Neural cell (in vitro differentiated cells): ENCODE measurements at regions not wholly inside any gene's neighbourhood (a gene's known extent, or its start where the extent isn't known, plus 50 kb on each side); places are given as distances from the start of the nearest gene placed in this dataset.

Experiments
- EP300 ChIP-seq: fragments of 450-650 bp; conservative IDR thresholded peaks from 2 replicates; pipeline ENCODE4 v1.6.1; 2014; ENCODE audit warnings: antibody characterized with exemption, mild to moderate bottlenecking, moderate library complexity; ENCODE audit not compliant: poor library complexity, severe bottlenecking
- EZH2 ChIP-seq: fragments of 200-600, 300-800 bp; shearing (Covaris generic), sonication (generic); IDR thresholded peaks from 2 replicates; pipeline ENCODE4 v1.6.1; 2014; ENCODE audit warnings: antibody characterized with exemption, low read length, borderline replicate concordance, mild to moderate bottlenecking; ENCODE audit not compliant: insufficient read depth, poor library complexity, severe bottlenecking
- SMC3 ChIP-seq: fragments of 450-650 bp; conservative IDR thresholded peaks from 2 replicates; pipeline ENCODE4 v1.6.1; 2014; ENCODE audit warnings: antibody characterized with exemption, mild to moderate bottlenecking, moderate library complexity; ENCODE audit not compliant: poor library complexity
- TF ChIP-seq, protein P1 (sequence below): fragments of 450-650 bp; IDR thresholded peaks from 2 replicates; pipeline ENCODE4 v1.5.1; 2014; ENCODE audit warnings: antibody characterized with exemption, mild to moderate bottlenecking, moderate library complexity; ENCODE audit not compliant: poor library complexity, severe bottlenecking
- TF ChIP-seq, protein P2 (sequence below): IDR thresholded peaks from 2 replicates; pipeline ENCODE4 v1.6.1; 2012; ENCODE audit warnings: borderline replicate concordance

DNA sequence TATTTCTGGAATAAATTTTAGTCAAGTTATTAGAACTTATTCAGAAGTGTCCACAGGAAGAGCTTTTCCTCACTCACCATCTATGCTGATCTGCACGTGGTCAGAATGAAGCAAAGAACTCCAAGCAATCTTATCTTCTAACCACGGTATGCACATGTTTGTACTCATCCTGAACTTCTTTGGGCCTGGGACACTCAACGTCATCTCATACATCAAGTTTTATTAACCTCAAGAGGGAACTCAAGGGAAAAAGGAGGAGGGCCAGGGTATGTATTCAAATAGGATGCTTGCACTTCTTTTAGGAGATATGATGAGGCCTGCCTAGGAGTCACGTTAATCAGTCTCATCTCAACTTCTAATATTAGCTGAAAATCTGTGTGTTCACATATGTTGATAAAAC, 142.5 kb downstream of the C1orf94 start:
- TF ChIP-seq, protein P1, sequence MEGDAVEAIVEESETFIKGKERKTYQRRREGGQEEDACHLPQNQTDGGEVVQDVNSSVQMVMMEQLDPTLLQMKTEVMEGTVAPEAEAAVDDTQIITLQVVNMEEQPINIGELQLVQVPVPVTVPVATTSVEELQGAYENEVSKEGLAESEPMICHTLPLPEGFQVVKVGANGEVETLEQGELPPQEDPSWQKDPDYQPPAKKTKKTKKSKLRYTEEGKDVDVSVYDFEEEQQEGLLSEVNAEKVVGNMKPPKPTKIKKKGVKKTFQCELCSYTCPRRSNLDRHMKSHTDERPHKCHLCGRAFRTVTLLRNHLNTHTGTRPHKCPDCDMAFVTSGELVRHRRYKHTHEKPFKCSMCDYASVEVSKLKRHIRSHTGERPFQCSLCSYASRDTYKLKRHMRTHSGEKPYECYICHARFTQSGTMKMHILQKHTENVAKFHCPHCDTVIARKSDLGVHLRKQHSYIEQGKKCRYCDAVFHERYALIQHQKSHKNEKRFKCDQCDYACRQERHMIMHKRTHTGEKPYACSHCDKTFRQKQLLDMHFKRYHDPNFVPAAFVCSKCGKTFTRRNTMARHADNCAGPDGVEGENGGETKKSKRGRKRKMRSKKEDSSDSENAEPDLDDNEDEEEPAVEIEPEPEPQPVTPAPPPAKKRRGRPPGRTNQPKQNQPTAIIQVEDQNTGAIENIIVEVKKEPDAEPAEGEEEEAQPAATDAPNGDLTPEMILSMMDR, result no peak
- TF ChIP-seq SMC3, result no peak
- TF ChIP-seq EZH2, result no peak
- TF ChIP-seq EP300, result no peak
- TF ChIP-seq, protein P2, sequence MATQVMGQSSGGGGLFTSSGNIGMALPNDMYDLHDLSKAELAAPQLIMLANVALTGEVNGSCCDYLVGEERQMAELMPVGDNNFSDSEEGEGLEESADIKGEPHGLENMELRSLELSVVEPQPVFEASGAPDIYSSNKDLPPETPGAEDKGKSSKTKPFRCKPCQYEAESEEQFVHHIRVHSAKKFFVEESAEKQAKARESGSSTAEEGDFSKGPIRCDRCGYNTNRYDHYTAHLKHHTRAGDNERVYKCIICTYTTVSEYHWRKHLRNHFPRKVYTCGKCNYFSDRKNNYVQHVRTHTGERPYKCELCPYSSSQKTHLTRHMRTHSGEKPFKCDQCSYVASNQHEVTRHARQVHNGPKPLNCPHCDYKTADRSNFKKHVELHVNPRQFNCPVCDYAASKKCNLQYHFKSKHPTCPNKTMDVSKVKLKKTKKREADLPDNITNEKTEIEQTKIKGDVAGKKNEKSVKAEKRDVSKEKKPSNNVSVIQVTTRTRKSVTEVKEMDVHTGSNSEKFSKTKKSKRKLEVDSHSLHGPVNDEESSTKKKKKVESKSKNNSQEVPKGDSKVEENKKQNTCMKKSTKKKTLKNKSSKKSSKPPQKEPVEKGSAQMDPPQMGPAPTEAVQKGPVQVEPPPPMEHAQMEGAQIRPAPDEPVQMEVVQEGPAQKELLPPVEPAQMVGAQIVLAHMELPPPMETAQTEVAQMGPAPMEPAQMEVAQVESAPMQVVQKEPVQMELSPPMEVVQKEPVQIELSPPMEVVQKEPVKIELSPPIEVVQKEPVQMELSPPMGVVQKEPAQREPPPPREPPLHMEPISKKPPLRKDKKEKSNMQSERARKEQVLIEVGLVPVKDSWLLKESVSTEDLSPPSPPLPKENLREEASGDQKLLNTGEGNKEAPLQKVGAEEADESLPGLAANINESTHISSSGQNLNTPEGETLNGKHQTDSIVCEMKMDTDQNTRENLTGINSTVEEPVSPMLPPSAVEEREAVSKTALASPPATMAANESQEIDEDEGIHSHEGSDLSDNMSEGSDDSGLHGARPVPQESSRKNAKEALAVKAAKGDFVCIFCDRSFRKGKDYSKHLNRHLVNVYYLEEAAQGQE, result no peak
